ENCODE measurements at regions not wholly inside any gene's neighbourhood (a gene's known extent, or its start where the extent isn't known, plus 50 kb on each side); places are given as distances from the start of the nearest gene placed in this dataset.

GRCh38 chr4:62470020-62470419 is 1269.9 kb downstream of the ADGRL3 start:
- Histone ChIP-seq H3K27me3 (ENCODE audit: control insufficient read depth in 3 of 3, insufficient read depth in 3 of 3, low read length in 3 of 3) (no peaks in the 10 kb centered on the region), H3K36me3 (ENCODE audit: control insufficient read depth in 3 of 3, insufficient read depth in 2 of 3, low read depth in 1 of 3, low read length in 3 of 3) (no peaks in the 10 kb centered on the region), H3K27ac (ENCODE audit: low read depth in 1 of 3, low read length in 2 of 3) (no peak overlapping the region), H3K9me3 (ENCODE audit: control insufficient read depth in 2 of 2, insufficient read depth in 1 of 2, low read depth in 1 of 2, low read length in 1 of 2) (no peaks in the 10 kb centered on the region), H3K4me1 (ENCODE audit: control insufficient read depth in 3 of 3, insufficient read depth in 2 of 3, low read depth in 1 of 3, low read length in 2 of 3) (no peaks in the 10 kb centered on the region), H3K4me3 (ENCODE audit: low read depth in 1 of 3, low read length in 3 of 3) (no peak overlapping the region)
- FAIRE-seq = no peak
- 72 to 78% (median 77%) methylated on average over 3 to 4 of the region's 6 CpGs for WGBS, 3 donors
- no peak for DNase-seq

GRCh38 chr4:62461961-62462360 is 1261.8 kb downstream of the ADGRL3 start:
- Histone ChIP-seq H3K9me3 (ENCODE audit: control insufficient read depth in 2 of 2, insufficient read depth in 1 of 2, low read depth in 1 of 2, low read length in 1 of 2) (no peaks in the 10 kb centered on the region), H3K4me3 (ENCODE audit: low read depth in 1 of 3, low read length in 3 of 3) (no peak overlapping the region), H3K4me1 (ENCODE audit: control insufficient read depth in 3 of 3, insufficient read depth in 2 of 3, low read depth in 1 of 3, low read length in 2 of 3) (no peaks in the 10 kb centered on the region), H3K36me3 (ENCODE audit: control insufficient read depth in 3 of 3, insufficient read depth in 2 of 3, low read depth in 1 of 3, low read length in 3 of 3) (no peaks in the 10 kb centered on the region), H3K27me3 (ENCODE audit: control insufficient read depth in 3 of 3, insufficient read depth in 3 of 3, low read length in 3 of 3) (no peaks in the 10 kb centered on the region), H3K27ac (ENCODE audit: low read depth in 1 of 3, low read length in 2 of 3) (no peak overlapping the region)
- no peak for FAIRE-seq
- DNase-seq = no peak

DNA sequence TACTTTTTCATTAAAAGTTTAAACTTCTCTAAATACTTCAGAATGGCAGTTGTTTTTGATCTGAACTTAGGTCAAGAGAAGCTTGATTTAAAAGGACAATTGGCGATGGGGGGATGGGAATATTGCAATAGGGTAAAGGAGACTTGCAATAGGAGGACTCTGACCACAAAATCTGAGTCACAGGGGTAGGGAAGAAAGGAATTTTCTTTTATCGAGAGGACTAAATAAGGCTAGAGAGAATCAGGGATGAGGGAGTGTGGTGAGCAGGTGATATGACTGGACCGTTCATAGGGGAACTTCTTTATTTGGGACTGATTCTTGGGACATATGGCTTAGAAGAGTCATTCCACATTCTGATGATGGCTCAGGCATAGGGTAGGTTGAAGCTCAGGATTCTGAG is 1260.2 kb downstream of the ADGRL3 start:
- Histone ChIP-seq H3K27ac (ENCODE audit: low read depth in 1 of 3, low read length in 2 of 3) (no peak overlapping the region), H3K36me3 (ENCODE audit: control insufficient read depth in 3 of 3, insufficient read depth in 2 of 3, low read depth in 1 of 3, low read length in 3 of 3) (no peaks in the 10 kb centered on the region), H3K27me3 (ENCODE audit: control insufficient read depth in 3 of 3, insufficient read depth in 3 of 3, low read length in 3 of 3) (no peaks in the 10 kb centered on the region), H3K4me3 (ENCODE audit: low read depth in 1 of 3, low read length in 3 of 3) (no peak overlapping the region), H3K4me1 (ENCODE audit: control insufficient read depth in 3 of 3, insufficient read depth in 2 of 3, low read depth in 1 of 3, low read length in 2 of 3) (no peaks in the 10 kb centered on the region), H3K9me3 (ENCODE audit: control insufficient read depth in 2 of 2, insufficient read depth in 1 of 2, low read depth in 1 of 2, low read length in 1 of 2) (no peaks in the 10 kb centered on the region)
- FAIRE-seq = no peak
- DNase-seq = peak in 1 of 2 donors; percentile 3
- 70 to 77% (median 74%) methylated on average over 3 of the region's 3 CpGs for WGBS, 3 donors

- FAIRE-seq (no peak), DNase-seq (no peak)
- Histone ChIP-seq H3K27ac (ENCODE audit: low read depth in 1 of 3, low read length in 2 of 3) (no peak overlapping the region), H3K4me1 (ENCODE audit: control insufficient read depth in 3 of 3, insufficient read depth in 2 of 3, low read depth in 1 of 3, low read length in 2 of 3) (no peaks in the 10 kb centered on the region), H3K4me3 (ENCODE audit: low read depth in 1 of 3, low read length in 3 of 3) (no peak overlapping the region), H3K27me3 (ENCODE audit: control insufficient read depth in 3 of 3, insufficient read depth in 3 of 3, low read length in 3 of 3) (no peaks in the 10 kb centered on the region), H3K36me3 (ENCODE audit: control insufficient read depth in 3 of 3, insufficient read depth in 2 of 3, low read depth in 1 of 3, low read length in 3 of 3) (no peaks in the 10 kb centered on the region), H3K9me3 (ENCODE audit: control insufficient read depth in 2 of 2, insufficient read depth in 1 of 2, low read depth in 1 of 2, low read length in 1 of 2) (no peaks in the 10 kb centered on the region)
- WGBS, 3 donors = 46 to 65% (median 54%) methylated on average over 5 of the region's 5 CpGs
These were observed 1257.2 kb downstream of the ADGRL3 start for GRCh38 chr4:62457356-62457755.

DNA sequence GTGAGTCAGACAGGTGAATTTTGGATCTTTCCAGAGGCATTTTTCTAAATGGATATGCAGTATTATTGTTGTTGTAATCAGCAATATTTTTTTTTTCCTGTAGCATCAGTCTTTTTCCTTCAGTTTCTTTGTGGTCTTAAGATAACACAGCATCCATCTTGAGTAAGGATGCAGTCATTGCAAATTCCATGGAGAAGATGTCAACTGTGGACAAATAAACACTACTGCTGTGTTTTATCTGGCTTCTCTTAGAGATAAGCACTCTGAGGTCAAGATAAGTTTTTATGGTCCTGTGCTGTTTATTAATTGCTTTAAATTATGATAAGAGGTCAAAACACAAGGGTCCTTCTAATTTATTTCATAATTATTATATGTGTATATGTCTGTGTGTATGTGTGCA is 1255.7 kb downstream of the ADGRL3 start:
- no peak for FAIRE-seq
- H3K9me3 ChIP-seq (ENCODE audit: control insufficient read depth in 2 of 2, insufficient read depth in 1 of 2, low read depth in 1 of 2, low read length in 1 of 2) = no peaks in the 10 kb centered on the region
- no peak overlapping the region for H3K4me3 ChIP-seq (ENCODE audit: low read depth in 1 of 3, low read length in 3 of 3)
- DNase-seq = no peak
- no peaks in the 10 kb centered on the region for H3K36me3 ChIP-seq (ENCODE audit: control insufficient read depth in 3 of 3, insufficient read depth in 2 of 3, low read depth in 1 of 3, low read length in 3 of 3)
- H3K4me1 ChIP-seq (ENCODE audit: control insufficient read depth in 3 of 3, insufficient read depth in 2 of 3, low read depth in 1 of 3, low read length in 2 of 3) = no peaks in the 10 kb centered on the region
- H3K27ac ChIP-seq (ENCODE audit: low read depth in 1 of 3, low read length in 2 of 3) = no peak overlapping the region
- no peaks in the 10 kb centered on the region for H3K27me3 ChIP-seq (ENCODE audit: control insufficient read depth in 3 of 3, insufficient read depth in 3 of 3, low read length in 3 of 3)

DNA sequence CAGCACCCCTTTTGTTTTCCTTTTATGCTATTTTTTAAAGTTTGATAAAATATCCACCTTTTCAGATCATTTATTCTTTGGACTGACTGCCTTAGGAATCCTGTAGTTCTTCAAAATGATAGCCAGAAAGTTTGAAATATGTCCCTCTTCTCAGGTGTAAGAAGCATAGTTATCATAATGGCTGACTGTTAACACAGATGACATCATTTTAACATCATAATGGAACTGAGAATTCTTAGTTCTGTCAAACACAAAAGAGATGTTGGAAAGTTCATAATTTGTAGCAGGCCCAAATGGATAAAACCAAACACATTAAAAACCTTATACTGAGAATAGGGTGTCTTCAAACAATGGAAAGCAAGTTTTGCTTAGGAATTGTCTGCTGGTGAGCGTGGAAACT is 1254.4 kb downstream of the ADGRL3 start:
- no peak for FAIRE-seq
- H3K4me3 ChIP-seq (ENCODE audit: low read depth in 1 of 3, low read length in 3 of 3) = no peak overlapping the region
- H3K4me1 ChIP-seq (ENCODE audit: control insufficient read depth in 3 of 3, insufficient read depth in 2 of 3, low read depth in 1 of 3, low read length in 2 of 3) = no peaks in the 10 kb centered on the region
- H3K9me3 ChIP-seq (ENCODE audit: control insufficient read depth in 2 of 2, insufficient read depth in 1 of 2, low read depth in 1 of 2, low read length in 1 of 2) = no peaks in the 10 kb centered on the region
- WGBS, 3 donors = 86 to 95% (median 87%) methylated on average over 1 of the region's 1 CpG
- H3K36me3 ChIP-seq (ENCODE audit: control insufficient read depth in 3 of 3, insufficient read depth in 2 of 3, low read depth in 1 of 3, low read length in 3 of 3) = no peaks in the 10 kb centered on the region
- DNase-seq = no peak
- no peak overlapping the region for H3K27ac ChIP-seq (ENCODE audit: low read depth in 1 of 3, low read length in 2 of 3)
- no peaks in the 10 kb centered on the region for H3K27me3 ChIP-seq (ENCODE audit: control insufficient read depth in 3 of 3, insufficient read depth in 3 of 3, low read length in 3 of 3)

- no peak for DNase-seq
- Histone ChIP-seq H3K27me3 (ENCODE audit: control insufficient read depth in 3 of 3, insufficient read depth in 3 of 3, low read length in 3 of 3) (no peaks in the 10 kb centered on the region), H3K36me3 (ENCODE audit: control insufficient read depth in 3 of 3, insufficient read depth in 2 of 3, low read depth in 1 of 3, low read length in 3 of 3) (no peaks in the 10 kb centered on the region), H3K27ac (ENCODE audit: low read depth in 1 of 3, low read length in 2 of 3) (no peak overlapping the region), H3K4me1 (ENCODE audit: control insufficient read depth in 3 of 3, insufficient read depth in 2 of 3, low read depth in 1 of 3, low read length in 2 of 3) (no peaks in the 10 kb centered on the region), H3K4me3 (ENCODE audit: low read depth in 1 of 3, low read length in 3 of 3) (no peak overlapping the region), H3K9me3 (ENCODE audit: control insufficient read depth in 2 of 2, insufficient read depth in 1 of 2, low read depth in 1 of 2, low read length in 1 of 2) (no peaks in the 10 kb centered on the region)
- FAIRE-seq = no peak
These were observed 1250.6 kb downstream of the ADGRL3 start for GRCh38 chr4:62450740-62451139.

- no peaks in the 10 kb centered on the region for H3K36me3 ChIP-seq (ENCODE audit: control insufficient read depth in 3 of 3, insufficient read depth in 2 of 3, low read depth in 1 of 3, low read length in 3 of 3)
- H3K4me1 ChIP-seq (ENCODE audit: control insufficient read depth in 3 of 3, insufficient read depth in 2 of 3, low read depth in 1 of 3, low read length in 2 of 3) = no peaks in the 10 kb centered on the region
- H3K27ac ChIP-seq (ENCODE audit: low read depth in 1 of 3, low read length in 2 of 3) = no peak overlapping the region
- FAIRE-seq (no peak), DNase-seq (no peak)
- H3K27me3 ChIP-seq (ENCODE audit: control insufficient read depth in 3 of 3, insufficient read depth in 3 of 3, low read length in 3 of 3) = no peaks in the 10 kb centered on the region
- no peak overlapping the region for H3K4me3 ChIP-seq (ENCODE audit: low read depth in 1 of 3, low read length in 3 of 3)
- 45 to 66% (median 56%) methylated on average over 2 of the region's 2 CpGs for WGBS, 3 donors
- no peaks in the 10 kb centered on the region for H3K9me3 ChIP-seq (ENCODE audit: control insufficient read depth in 2 of 2, insufficient read depth in 1 of 2, low read depth in 1 of 2, low read length in 1 of 2)
These were observed 1249.4 kb downstream of the ADGRL3 start for GRCh38 chr4:62449538-62449937.

GRCh38 chr4:62448911-62449310 is 1248.8 kb downstream of the ADGRL3 start:
- Histone ChIP-seq H3K27me3 (ENCODE audit: control insufficient read depth in 3 of 3, insufficient read depth in 3 of 3, low read length in 3 of 3) (no peaks in the 10 kb centered on the region), H3K4me1 (ENCODE audit: control insufficient read depth in 3 of 3, insufficient read depth in 2 of 3, low read depth in 1 of 3, low read length in 2 of 3) (no peaks in the 10 kb centered on the region), H3K9me3 (ENCODE audit: control insufficient read depth in 2 of 2, insufficient read depth in 1 of 2, low read depth in 1 of 2, low read length in 1 of 2) (no peaks in the 10 kb centered on the region), H3K4me3 (ENCODE audit: low read depth in 1 of 3, low read length in 3 of 3) (no peak overlapping the region), H3K27ac (ENCODE audit: low read depth in 1 of 3, low read length in 2 of 3) (no peak overlapping the region), H3K36me3 (ENCODE audit: control insufficient read depth in 3 of 3, insufficient read depth in 2 of 3, low read depth in 1 of 3, low read length in 3 of 3) (no peaks in the 10 kb centered on the region)
- FAIRE-seq (no peak), DNase-seq (no peak)
- 36 to 45% (median 43%) methylated on average over 2 of the region's 2 CpGs for WGBS, 3 donors

Measured in small intestine (tissue), 7 donors.